K562 (cell line): ENCODE measurements at regions not wholly inside any gene's neighbourhood (a gene's known extent, or its start where the extent isn't known, plus 50 kb on each side); places are given as distances from the start of the nearest gene placed in this dataset.

Experiments used
- ATAC-seq: fragments of 200-7000 bp; cut with Tn5 transposase; 3 replicates; pipeline ENCODE4 v1.9.1; 2020; ENCODE audit warnings: moderate library complexity
- BruUV-seq: library from RNA; stranded (reverse); fragments of 400-500 nt; replicated peaks from 2 replicates; lab custom pipeline; 2021; lab: Mats Ljungman, UMichigan
- CTCF ChIA-PET: fragments of 300-600 bp; formaldehyde crosslinking; extraction: SDS; loops from one replicate; lab custom pipeline; 2021; ENCODE audit warnings: low intra/inter-chr PET ratio; lab: Yijun Ruan, JAX
- POLR2A ChIA-PET: fragments of 300-600, 350-650 bp; sonication (Branson Sonifier 250); formaldehyde crosslinking; extraction: SDS; loops from one replicate; lab custom pipeline; 2021; ENCODE audit warnings: antibody characterized with exemption, inconsistent platforms; lab: Yijun Ruan, JAX
- DNase-seq, 4 experiments: peaks; one replicate each; pipeline versions ENCODE4 v3.0.0 to v3.0.0-alpha.2; 2011 to 2018; ENCODE audit warnings: low spot score in 3 of 4, mixed read lengths in 3 of 4; ENCODE audit errors: extremely low read depth in 1 of 4
- FAIRE-seq: peaks from 2 replicates; lab custom pipeline; 2011; peaks lifted over from hg19 to GRCh38; lab: Jason Lieb, UNC
- H2AFZ ChIP-seq: 2 replicates; pipeline ENCODE4 v1.6.0; 2011; ENCODE audit warnings: low read depth, low read length, control low read depth, inconsistent platforms
- H3K27ac ChIP-seq: fragments of 200-600 bp; 3 replicates; pipeline ENCODE4 v1.8.0; 2011; ENCODE audit warnings: low read depth, mild to moderate bottlenecking, control low read depth, inconsistent platforms, low read length, moderate library complexity, mixed read lengths; ENCODE audit errors: extremely low read depth
- H3K27me3 ChIP-seq, 2 experiments: fragments of 300-600 bp in 1 of 2; 2 replicates in 1 of 2; 3 replicates in 1 of 2; pipeline versions ENCODE4 v1.6.0 to v1.8.0; 2011; ENCODE audit warnings: inconsistent platforms in 2 of 2, low read length in 2 of 2, mild to moderate bottlenecking in 1 of 2, mixed read lengths in 1 of 2, moderate library complexity in 1 of 2; ENCODE audit not compliant: control insufficient read depth in 2 of 2, insufficient read depth in 2 of 2
- H3K36me3 ChIP-seq: fragments of 300-600 bp; 3 replicates; pipeline ENCODE4 v1.8.0; 2011; ENCODE audit warnings: mild to moderate bottlenecking, low read length, inconsistent platforms; ENCODE audit not compliant: control insufficient read depth, insufficient read depth
- H3K4me1 ChIP-seq, 2 experiments: fragments of 200-600 bp in 1 of 2; replicated peaks in 1 of 2; 2 replicates in 1 of 2; 3 replicates in 1 of 2; pipeline versions ENCODE4 v1.5.1 to v1.8.0; 2011; ENCODE audit warnings: inconsistent platforms in 2 of 2, low read length in 2 of 2, mild to moderate bottlenecking in 1 of 2, mixed read lengths in 1 of 2, moderate library complexity in 1 of 2; ENCODE audit not compliant: control insufficient read depth in 2 of 2, insufficient read depth in 2 of 2
- H3K4me2 ChIP-seq: 2 replicates; pipeline ENCODE4 v1.6.1; 2011; ENCODE audit warnings: low read length, control low read depth, inconsistent platforms, mixed read lengths; ENCODE audit not compliant: insufficient read depth
- H3K4me3 ChIP-seq: fragments of 200-600 bp; sonication (generic), shearing (Covaris generic); 2 replicates; pipeline ENCODE4 v1.5.1; 2016; ENCODE audit warnings: control low read depth, inconsistent platforms
- H3K79me2 ChIP-seq: fragments of 200-600 bp; 3 replicates; pipeline ENCODE4 v1.8.0; 2011; ENCODE audit warnings: low read length, inconsistent platforms; ENCODE audit not compliant: control insufficient read depth, insufficient read depth
- H3K9ac ChIP-seq, 2 experiments: 2 replicates each; pipeline versions ENCODE4 v1.6.0 to v1.6.1; 2011; ENCODE audit warnings: low read depth in 2 of 2, low read length in 2 of 2, control low read depth in 1 of 2, inconsistent platforms in 1 of 2, mild to moderate bottlenecking in 1 of 2, mixed read lengths in 1 of 2; ENCODE audit not compliant: insufficient read depth in 1 of 2
- H3K9me1 ChIP-seq: one replicate; pipeline ENCODE4 v1.6.0; 2011; ENCODE audit warnings: inconsistent platforms, mild to moderate bottlenecking, low read length, moderate library complexity; ENCODE audit not compliant: control insufficient read depth, insufficient read depth
- H3K9me3 ChIP-seq: replicated peaks from 2 replicates; pipeline ENCODE4 v1.5.1; 2011; ENCODE audit warnings: low read depth, low read length, inconsistent platforms; ENCODE audit not compliant: control insufficient read depth, insufficient read depth
- H4K20me1 ChIP-seq: replicated peaks from 2 replicates; pipeline ENCODE4 v1.6.1; 2011; ENCODE audit warnings: low read length, inconsistent platforms, mixed read lengths; ENCODE audit not compliant: control insufficient read depth, insufficient read depth
- GTF3C2 ChIP-seq: IDR thresholded peaks from 3 replicates; pipeline ENCODE4 v1.6.1; 2011; ENCODE audit warnings: borderline replicate concordance, mild to moderate bottlenecking, moderate library complexity; ENCODE audit not compliant: insufficient read length; ENCODE audit errors: extremely low read depth
- HLTF ChIP-seq: fragments of 450-650 bp; IDR thresholded peaks from 2 replicates; pipeline ENCODE4 v1.6.1; 2016
- KHSRP ChIP-seq: fragments of 450-650 bp; IDR thresholded peaks from 2 replicates; pipeline ENCODE4 v1.6.1; 2017
- PURB ChIP-seq: sonication (generic); formaldehyde crosslinking; IDR thresholded peaks from 2 replicates; pipeline ENCODE4 v1.9.0; 2021; ENCODE audit warnings: low read depth, mild to moderate bottlenecking, missing genetic modification reagents
- RBM34 ChIP-seq: fragments of 200-400 bp; formaldehyde crosslinking; IDR thresholded peaks from 2 replicates; pipeline ENCODE4 v1.6.1; 2018; ENCODE audit warnings: low read length, borderline replicate concordance; ENCODE audit not compliant: insufficient read depth
- SMAD1 ChIP-seq: fragments of 150-350 bp; IDR thresholded peaks from 2 replicates; pipeline ENCODE4 v1.6.1; 2014; ENCODE audit warnings: low read length, low read depth; ENCODE audit not compliant: partially characterized antibody
- TAF9B ChIP-seq: fragments of 450-650 bp; IDR thresholded peaks from 2 replicates; pipeline ENCODE4 v1.6.1; 2018; ENCODE audit warnings: mild to moderate bottlenecking; ENCODE audit not compliant: partially characterized antibody
- WGBS: fragments of 100-300 bp; shearing (Covaris generic); methylation state at CpG from one replicate; pipeline ENCODE4 v1.1.6; 2016; ENCODE audit warnings: low coverage, mixed read lengths; ENCODE audit not compliant: insufficient coverage; ENCODE audit errors: missing lambda C conversion rate; 5-methylcytosine and 5-hydroxymethylcytosine counted together
- in situ Hi-C: fragments of 300-500 bp; cut with MboI; formaldehyde crosslinking; loops from 4 replicates; pipeline ENCODE4 v1.15.0; 2018; ENCODE audit warnings: inconsistent platforms, mixed read lengths
- intact Hi-C: fragments of 100-400 bp; cut with micrococcal nuclease; formaldehyde crosslinking; loops from 2 replicates; pipeline ENCODE4 v1.14.2; 2022
- TF ChIP-seq, protein P1 (sequence below): fragments of 450-650 bp; IDR thresholded peaks from 2 replicates; pipeline ENCODE4 v1.6.1; 2017; ENCODE audit warnings: mild to moderate bottlenecking, moderate library complexity

GRCh38 chr17:72336026-72336803, 215.4 kb downstream of the SOX9 start (continued):
- TF ChIP-seq RBM34 (no peak), KHSRP (no peak), TAF9B (no peak)

GRCh38 chr17:72336804-72337070, 215.9 kb downstream of the SOX9 start:
- Histone ChIP-seq H3K4me1 (no peaks in the 10 kb centered on the region), H3K27me3 (no peaks in the 10 kb centered on the region; a peak in 1 of 5 replicates), H4K20me1 (no peaks in the 10 kb centered on the region), H3K4me3 (no peak overlapping the region), H3K9ac (no peak overlapping the region), H3K27ac (no peak overlapping the region), H3K4me2 (no peak overlapping the region), H3K79me2 (no peaks in the 10 kb centered on the region), H3K9me3 (no peaks in the 10 kb centered on the region), H3K36me3 (no peaks in the 10 kb centered on the region), H3K9me1 (no peaks in the 10 kb centered on the region), H2AFZ (no peak overlapping the region)
- TF ChIP-seq HLTF (no peak), SMAD1 (no peak), GTF3C2 (no peak), PURB (CRISPR knock-in tag) (no peak)
- TF ChIP-seq, protein P1, sequence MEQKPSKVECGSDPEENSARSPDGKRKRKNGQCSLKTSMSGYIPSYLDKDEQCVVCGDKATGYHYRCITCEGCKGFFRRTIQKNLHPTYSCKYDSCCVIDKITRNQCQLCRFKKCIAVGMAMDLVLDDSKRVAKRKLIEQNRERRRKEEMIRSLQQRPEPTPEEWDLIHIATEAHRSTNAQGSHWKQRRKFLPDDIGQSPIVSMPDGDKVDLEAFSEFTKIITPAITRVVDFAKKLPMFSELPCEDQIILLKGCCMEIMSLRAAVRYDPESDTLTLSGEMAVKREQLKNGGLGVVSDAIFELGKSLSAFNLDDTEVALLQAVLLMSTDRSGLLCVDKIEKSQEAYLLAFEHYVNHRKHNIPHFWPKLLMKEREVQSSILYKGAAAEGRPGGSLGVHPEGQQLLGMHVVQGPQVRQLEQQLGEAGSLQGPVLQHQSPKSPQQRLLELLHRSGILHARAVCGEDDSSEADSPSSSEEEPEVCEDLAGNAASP, result no peak
- no peak for FAIRE-seq
- CTCF ChIA-PET, result no interaction called here
- ATAC-seq, result no peak
- intact Hi-C loops (no loop called here), in situ Hi-C loops (no loop called here)
- POLR2A ChIA-PET, result no interaction called here
- DNase-seq, result no peak
- 0% methylated on average over 1 of the region's 1 CpG for WGBS
- no TSS peak for BruUV-seq
